GM12891 (cell line): ENCODE measurements at regions not wholly inside any gene's neighbourhood (a gene's known extent, or its start where the extent isn't known, plus 50 kb on each side); places are given as distances from the start of the nearest gene placed in this dataset.
"Not testable (repeated sequence)": the region's sequence is repeated elsewhere in the genome, so short reads cannot be mapped to it uniquely, and the experiment has no call there.

Source experiments
- DNase-seq: peaks from one replicate; pipeline ENCODE4 v3.0.0; 2011; ENCODE audit warnings: low spot score; ENCODE audit not compliant: insufficient read length
- FAIRE-seq: peaks from 2 replicates; lab custom pipeline; 2011; peaks lifted over from hg19 to GRCh38; lab: Jason Lieb, UNC
- PAX5 ChIP-seq: IDR thresholded peaks from 2 replicates; pipeline ENCODE4 v1.6.1; 2011; ENCODE audit warnings: low read length, moderate library complexity, mild to moderate bottlenecking; ENCODE audit not compliant: insufficient read depth, severe bottlenecking
- POLR2A ChIP-seq: IDR thresholded peaks from 2 replicates; pipeline ENCODE4 v1.6.1; 2011; ENCODE audit warnings: low read depth, low read length, control low read depth
- POLR2AphosphoS5 ChIP-seq: IDR thresholded peaks from 2 replicates; pipeline ENCODE4 v1.6.1; 2011; ENCODE audit warnings: low read depth, low read length, control low read depth
- POU2F2 ChIP-seq: IDR thresholded peaks from 2 replicates; pipeline ENCODE4 v1.6.1; 2011; ENCODE audit warnings: low read depth, mild to moderate bottlenecking, control low read depth, low read length, moderate library complexity
- SPI1 ChIP-seq: IDR thresholded peaks from 2 replicates; pipeline ENCODE4 v1.6.1; 2011; ENCODE audit warnings: low read depth, low read length, control low read depth
- TAF1 ChIP-seq: IDR thresholded peaks from 2 replicates; pipeline ENCODE4 v1.6.1; 2011; ENCODE audit warnings: low read depth, low read length, control low read depth

- DNase-seq = no peak
- FAIRE-seq = no peak
- TF ChIP-seq SPI1 (no peak), POU2F2 (no peak), PAX5 (no peak), TAF1 (no peak), POLR2A (no peak), POLR2AphosphoS5 (no peak)
Measured at GRCh38 chr5:113713051-113713450, 199.6 kb downstream of the YTHDC2 start.

- not testable (repeated sequence) for FAIRE-seq, DNase-seq
Measured at GRCh38 chr5:113715921-113716320, 202.4 kb downstream of the YTHDC2 start.

- TF ChIP-seq SPI1 (no peak), TAF1 (no peak), POU2F2 (no peak), POLR2AphosphoS5 (no peak), POLR2A (no peak), PAX5 (no peak)
- no peak for FAIRE-seq
Measured at GRCh38 chr5:113719549-113719948, 206.1 kb downstream of the YTHDC2 start.

GRCh38 chr5:113721171-113721570 is 207.7 kb downstream of the YTHDC2 start:
- TF ChIP-seq TAF1 (no peak), POU2F2 (no peak), SPI1 (no peak), POLR2A (no peak), POLR2AphosphoS5 (no peak), PAX5 (no peak)
- FAIRE-seq (no peak), DNase-seq (no peak)

More at GRCh38 chr5:113719549-113719948, 206.1 kb downstream of the YTHDC2 start:
- DNase-seq = no peak

- no peak for TF ChIP-seq TAF1
- no peak for TF ChIP-seq POLR2A
- TF ChIP-seq SPI1 = no peak
- TF ChIP-seq PAX5 = no peak
- TF ChIP-seq POU2F2 = no peak
- TF ChIP-seq POLR2AphosphoS5 = no peak
- FAIRE-seq = no peak
- DNase-seq = no peak
Measured at GRCh38 chr5:113723021-113723420, 209.5 kb downstream of the YTHDC2 start.

- TF ChIP-seq POLR2A (no peak), POU2F2 (no peak), PAX5 (no peak), SPI1 (no peak), POLR2AphosphoS5 (no peak)
- no peak for DNase-seq
- no peak for FAIRE-seq
Measured at GRCh38 chr5:113735751-113736150, 222.3 kb downstream of the YTHDC2 start.

GRCh38 chr5:113742176-113742575 is 228.7 kb downstream of the YTHDC2 start:
- no peak for TF ChIP-seq POU2F2
- DNase-seq (no peak), FAIRE-seq (no peak)

GRCh38 chr5:113742639-113743038 is 229.1 kb downstream of the YTHDC2 start:
- FAIRE-seq = no peak
- DNase-seq = no peak
- no peak for TF ChIP-seq PAX5
- TF ChIP-seq POLR2AphosphoS5 = no peak
- no peak for TF ChIP-seq SPI1
- no peak for TF ChIP-seq TAF1
- no peak for TF ChIP-seq POLR2A
- TF ChIP-seq POU2F2 = no peak

GRCh38 chr5:113748403-113748802 is 234.9 kb downstream of the YTHDC2 start:
- no peak for TF ChIP-seq PAX5
- TF ChIP-seq TAF1 = no peak
- no peak for TF ChIP-seq POU2F2
- TF ChIP-seq POLR2AphosphoS5 = no peak
- no peak for TF ChIP-seq POLR2A
- no peak for TF ChIP-seq SPI1
- no peak for DNase-seq
- no peak for FAIRE-seq

- TF ChIP-seq TAF1 = no peak
- FAIRE-seq = no peak
- DNase-seq = no peak
Measured at GRCh38 chr5:113749334-113749733, 235.8 kb downstream of the YTHDC2 start.

- not testable (repeated sequence) for FAIRE-seq, DNase-seq
Measured at GRCh38 chr5:113753182-113753581, 239.7 kb downstream of the YTHDC2 start.
